Transverse colon (tissue), 4 donors: ENCODE measurements at regions not wholly inside any gene's neighbourhood (a gene's known extent, or its start where the extent isn't known, plus 50 kb on each side); places are given as distances from the start of the nearest gene placed in this dataset.

ENCODE experiments used
- EP300 ChIP-seq: sonication (generic); formaldehyde crosslinking; IDR thresholded peaks from one replicate; pipeline ENCODE4 v1.6.1; 2017; ENCODE audit warnings: antibody characterized with exemption, low read depth
- POLR2A ChIP-seq: fragments of 450-650 bp; IDR thresholded peaks from one replicate; pipeline ENCODE4 v1.6.1; 2016; ENCODE audit warnings: antibody characterized with exemption, mild to moderate bottlenecking, moderate library complexity
- POLR2AphosphoS5 ChIP-seq, 3 donors: sonication (generic); formaldehyde crosslinking; IDR thresholded peaks; one replicate each; pipeline ENCODE4 v1.6.1; 2016; ENCODE audit warnings: antibody characterized with exemption in 3 of 3
- TF ChIP-seq, protein P1 (sequence below), 5 experiments: fragments of 200-600 bp in 3 of 5; fragments of 450-650 bp in 2 of 5; sonication (generic) in 3 of 5; IDR thresholded peaks; 1 replicate in 2 of 5; 2 replicates in 3 of 5; pipeline ENCODE4 v1.5.1; 2016 to 2017; ENCODE audit warnings: antibody characterized with exemption in 5 of 5, inconsistent platforms in 3 of 5, mild to moderate bottlenecking in 2 of 5, moderate library complexity in 1 of 5

DNA sequence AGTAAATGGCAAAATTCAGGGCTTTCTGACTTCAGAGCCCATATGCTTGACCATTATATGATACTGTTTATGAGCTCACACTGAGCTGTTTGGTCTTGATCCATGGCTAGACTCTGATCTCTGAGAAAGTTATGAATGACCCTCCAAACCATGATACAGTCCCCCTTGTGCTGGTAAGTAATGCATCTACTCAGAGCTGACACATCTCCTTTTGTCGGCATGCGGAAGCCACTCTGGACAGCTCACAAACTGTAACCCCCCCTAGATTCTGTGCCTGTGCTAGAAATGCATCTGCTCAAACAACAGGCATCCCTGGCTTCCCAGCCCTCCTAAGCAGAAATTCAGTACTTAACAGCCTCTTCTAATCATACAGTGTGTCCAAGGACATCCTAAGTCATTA, 150.8 kb upstream of the RAG2 start:
- TF ChIP-seq, protein P1, sequence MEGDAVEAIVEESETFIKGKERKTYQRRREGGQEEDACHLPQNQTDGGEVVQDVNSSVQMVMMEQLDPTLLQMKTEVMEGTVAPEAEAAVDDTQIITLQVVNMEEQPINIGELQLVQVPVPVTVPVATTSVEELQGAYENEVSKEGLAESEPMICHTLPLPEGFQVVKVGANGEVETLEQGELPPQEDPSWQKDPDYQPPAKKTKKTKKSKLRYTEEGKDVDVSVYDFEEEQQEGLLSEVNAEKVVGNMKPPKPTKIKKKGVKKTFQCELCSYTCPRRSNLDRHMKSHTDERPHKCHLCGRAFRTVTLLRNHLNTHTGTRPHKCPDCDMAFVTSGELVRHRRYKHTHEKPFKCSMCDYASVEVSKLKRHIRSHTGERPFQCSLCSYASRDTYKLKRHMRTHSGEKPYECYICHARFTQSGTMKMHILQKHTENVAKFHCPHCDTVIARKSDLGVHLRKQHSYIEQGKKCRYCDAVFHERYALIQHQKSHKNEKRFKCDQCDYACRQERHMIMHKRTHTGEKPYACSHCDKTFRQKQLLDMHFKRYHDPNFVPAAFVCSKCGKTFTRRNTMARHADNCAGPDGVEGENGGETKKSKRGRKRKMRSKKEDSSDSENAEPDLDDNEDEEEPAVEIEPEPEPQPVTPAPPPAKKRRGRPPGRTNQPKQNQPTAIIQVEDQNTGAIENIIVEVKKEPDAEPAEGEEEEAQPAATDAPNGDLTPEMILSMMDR (IDR thresholded peaks at IDR 0.05), result no peak
- TF ChIP-seq EP300 (no peak), POLR2AphosphoS5 (IDR thresholded peaks at IDR 0.05) (no peak), POLR2A (no peak)
